ENCODE measurements at regions not wholly inside any gene's neighbourhood (a gene's known extent, or its start where the extent isn't known, plus 50 kb on each side); places are given as distances from the start of the nearest gene placed in this dataset.
"Not testable (repeated sequence)": the region's sequence is repeated elsewhere in the genome, so short reads cannot be mapped to it uniquely, and the experiment has no call there.

- Histone ChIP-seq H3K4me1 (replicated peaks) (no peaks in the 10 kb centered on the region), H3K27me3 (replicated peaks) (no peaks in the 10 kb centered on the region), H3K27ac (no peak overlapping the region), H3K4me3 (no peak overlapping the region), H3K36me3 (no peaks in the 10 kb centered on the region), H3K9me3 (replicated peaks) (no peaks in the 10 kb centered on the region)
- DNase-seq (ENCODE audit: low read depth in 1 of 2, low spot score in 2 of 2): no peak
Observed at GRCh38 chr12:125351788-125352187, 286.6 kb downstream of the AACS start.

- not testable (repeated sequence) for H3K4me3 ChIP-seq; H3K4me1 ChIP-seq (replicated peaks); H3K27me3 ChIP-seq (replicated peaks); H3K36me3 ChIP-seq; H3K9me3 ChIP-seq (replicated peaks); H3K27ac ChIP-seq; DNase-seq (ENCODE audit: low read depth in 1 of 2, low spot score in 2 of 2)
Observed at GRCh38 chr12:125353002-125353401, 287.8 kb downstream of the AACS start.

- Histone ChIP-seq H3K4me1 (replicated peaks) (no peaks in the 10 kb centered on the region), H3K9me3 (replicated peaks) (no peaks in the 10 kb centered on the region), H3K4me3 (no peak overlapping the region), H3K36me3 (no peaks in the 10 kb centered on the region), H3K27me3 (replicated peaks) (no peaks in the 10 kb centered on the region), H3K27ac (no peak overlapping the region)
- DNase-seq (ENCODE audit: low read depth in 1 of 2, low spot score in 2 of 2): no peak
Observed at GRCh38 chr12:125353871-125354270, 288.6 kb downstream of the AACS start.

GRCh38 chr12:125355614-125356013 is 290.4 kb downstream of the AACS start:
- Histone ChIP-seq H3K9me3 (replicated peaks) (no peaks in the 10 kb centered on the region), H3K4me1 (replicated peaks) (no peaks in the 10 kb centered on the region), H3K27ac (no peak overlapping the region), H3K4me3 (no peak overlapping the region), H3K36me3 (no peaks in the 10 kb centered on the region), H3K27me3 (replicated peaks) (no peaks in the 10 kb centered on the region)
- no peak for DNase-seq (ENCODE audit: low read depth in 1 of 2, low spot score in 2 of 2)

DNA sequence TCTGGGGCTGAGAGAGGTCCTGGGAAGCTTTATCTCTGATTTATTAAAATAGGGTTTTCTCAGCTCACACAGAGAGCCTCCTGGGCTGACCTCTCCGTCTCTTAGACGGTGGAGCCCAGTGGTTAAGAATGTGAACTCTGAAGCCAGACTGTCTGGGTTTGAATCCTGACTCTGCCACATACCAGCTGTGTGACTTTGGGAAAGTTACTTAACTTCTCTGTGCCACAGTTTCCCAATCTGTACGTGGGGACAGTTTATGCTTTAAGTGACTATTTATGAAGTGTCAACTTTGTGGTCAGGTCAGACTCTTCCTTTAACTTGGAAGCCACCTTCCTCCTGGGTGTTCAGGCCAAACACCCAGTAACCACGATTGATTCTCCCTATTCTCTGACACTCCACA is 290.9 kb downstream of the AACS start:
- H3K27ac ChIP-seq: no peak overlapping the region
- H3K9me3 ChIP-seq (replicated peaks): no peaks in the 10 kb centered on the region
- DNase-seq (ENCODE audit: low read depth in 1 of 2, low spot score in 2 of 2): no peak
- H3K27me3 ChIP-seq (replicated peaks): no peaks in the 10 kb centered on the region
- no peak overlapping the region for H3K4me3 ChIP-seq
- H3K4me1 ChIP-seq (replicated peaks): no peaks in the 10 kb centered on the region
- no peaks in the 10 kb centered on the region for H3K36me3 ChIP-seq

GRCh38 chr12:125357561-125357960 is 292.3 kb downstream of the AACS start:
- H3K27me3 ChIP-seq (replicated peaks): no peaks in the 10 kb centered on the region
- H3K9me3 ChIP-seq (replicated peaks): no peaks in the 10 kb centered on the region
- H3K36me3 ChIP-seq: no peaks in the 10 kb centered on the region
- DNase-seq (ENCODE audit: low read depth in 1 of 2, low spot score in 2 of 2): no peak
- no peak overlapping the region for H3K4me3 ChIP-seq
- H3K4me1 ChIP-seq (replicated peaks): no peaks in the 10 kb centered on the region
- no peak overlapping the region for H3K27ac ChIP-seq

DNA sequence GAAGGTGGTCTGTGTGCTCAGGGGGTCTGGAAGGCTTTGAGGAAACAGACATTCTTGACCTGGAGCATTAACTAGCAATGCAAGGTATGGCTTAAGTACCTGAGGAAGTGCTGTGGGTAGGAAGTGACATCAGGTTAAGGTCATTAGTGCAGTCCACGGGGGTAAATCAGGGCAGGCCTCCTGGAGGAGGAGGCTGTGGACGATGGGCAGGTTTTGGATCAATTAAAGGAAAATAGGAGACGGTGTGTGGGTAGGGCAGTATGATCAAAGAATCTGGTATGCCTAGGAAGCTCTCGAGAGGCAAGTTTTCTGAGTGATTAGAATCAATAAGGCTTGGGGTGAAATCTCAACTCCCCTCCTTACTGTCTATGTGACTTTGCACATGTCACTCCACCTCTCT is 295.3 kb downstream of the AACS start:
- Histone ChIP-seq H3K27ac (no peak overlapping the region), H3K4me3 (no peak overlapping the region), H3K4me1 (replicated peaks) (no peaks in the 10 kb centered on the region), H3K9me3 (replicated peaks) (no peaks in the 10 kb centered on the region), H3K27me3 (replicated peaks) (no peaks in the 10 kb centered on the region), H3K36me3 (no peaks in the 10 kb centered on the region)
- no peak for DNase-seq (ENCODE audit: low read depth in 1 of 2, low spot score in 2 of 2)

GRCh38 chr12:125371033-125371432 is 305.8 kb downstream of the AACS start:
- Histone ChIP-seq H3K36me3 (no peaks in the 10 kb centered on the region), H3K27me3 (replicated peaks) (no peaks in the 10 kb centered on the region; the same call in 1 of the 2 replicates), H3K4me1 (replicated peaks) (no peaks in the 10 kb centered on the region), H3K4me3 (no peak overlapping the region), H3K27ac (no peak overlapping the region), H3K9me3 (replicated peaks) (no peaks in the 10 kb centered on the region)
- no peak for DNase-seq (ENCODE audit: low read depth in 1 of 2, low spot score in 2 of 2)

DNA sequence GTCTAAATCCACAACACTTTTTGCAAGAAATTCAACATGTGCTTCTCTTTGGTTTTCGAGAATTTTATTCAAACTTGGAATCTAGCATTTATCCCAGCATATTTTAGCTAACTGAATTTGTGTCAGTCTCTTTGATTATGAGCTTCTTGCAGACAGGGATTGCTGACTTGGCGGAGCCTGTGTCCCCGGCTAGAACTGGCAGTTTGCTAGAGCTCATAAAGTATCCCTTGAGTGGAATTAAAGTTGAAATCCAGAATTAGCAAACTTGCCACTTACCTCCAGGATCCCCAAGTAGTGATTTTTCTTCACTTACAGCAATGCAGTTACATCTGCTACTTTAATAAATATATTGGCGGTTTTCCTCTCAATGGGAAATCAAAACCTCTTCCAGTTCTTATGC is 306.9 kb downstream of the AACS start:
- Histone ChIP-seq H3K4me1 (replicated peaks) (no peaks in the 10 kb centered on the region), H3K27me3 (replicated peaks) (no peaks in the 10 kb centered on the region; the same call in 1 of the 2 replicates), H3K9me3 (replicated peaks) (no peaks in the 10 kb centered on the region), H3K27ac (no peak overlapping the region), H3K36me3 (no peaks in the 10 kb centered on the region), H3K4me3 (no peak overlapping the region)
- no peak for DNase-seq (ENCODE audit: low read depth in 1 of 2, low spot score in 2 of 2)

DNA sequence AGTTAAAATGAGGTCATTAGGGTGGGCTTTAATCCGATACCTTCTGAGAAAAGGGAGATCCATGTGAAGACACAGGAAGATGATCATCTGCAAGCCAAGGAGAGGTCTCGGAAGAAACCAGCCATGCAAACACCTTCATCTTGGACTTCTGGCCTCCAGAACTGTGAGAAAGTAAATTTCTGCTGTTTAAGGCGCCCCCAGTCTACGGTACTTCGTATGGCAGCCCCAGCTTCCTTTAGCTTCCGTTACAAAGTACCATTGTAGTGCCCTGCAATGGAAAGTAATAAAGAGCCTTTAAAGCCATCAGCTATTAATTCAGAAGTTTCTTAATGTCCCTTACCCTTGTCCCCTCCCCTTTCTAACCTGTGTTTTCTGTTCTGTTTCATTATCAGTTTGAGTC is 308.1 kb downstream of the AACS start:
- Histone ChIP-seq H3K9me3 (replicated peaks) (no peaks in the 10 kb centered on the region), H3K36me3 (no peaks in the 10 kb centered on the region), H3K4me1 (replicated peaks) (no peaks in the 10 kb centered on the region), H3K27me3 (replicated peaks) (no peaks in the 10 kb centered on the region; the same call in 1 of the 2 replicates), H3K27ac (no peak overlapping the region), H3K4me3 (no peak overlapping the region)
- DNase-seq (ENCODE audit: low read depth in 1 of 2, low spot score in 2 of 2): no peak

- no peaks in the 10 kb centered on the region for H3K9me3 ChIP-seq (replicated peaks)
- no peaks in the 10 kb centered on the region; the same call in 1 of the 2 replicates for H3K27me3 ChIP-seq (replicated peaks)
- H3K36me3 ChIP-seq: no peaks in the 10 kb centered on the region
- H3K27ac ChIP-seq: no peak overlapping the region
- H3K4me3 ChIP-seq: no peak overlapping the region
- no peak for DNase-seq (ENCODE audit: low read depth in 1 of 2, low spot score in 2 of 2)
- no peaks in the 10 kb centered on the region for H3K4me1 ChIP-seq (replicated peaks)
Observed at GRCh38 chr12:125376422-125376821, 311.2 kb downstream of the AACS start.

- H3K4me1 ChIP-seq (replicated peaks): no peaks in the 10 kb centered on the region
- no peaks in the 10 kb centered on the region for H3K9me3 ChIP-seq (replicated peaks)
- no peak overlapping the region for H3K27ac ChIP-seq
- H3K4me3 ChIP-seq: no peak overlapping the region
- no peak for DNase-seq (ENCODE audit: low read depth in 1 of 2, low spot score in 2 of 2)
- H3K27me3 ChIP-seq (replicated peaks): no peaks in the 10 kb centered on the region; the same call in 1 of the 2 replicates
- no peaks in the 10 kb centered on the region for H3K36me3 ChIP-seq
Observed at GRCh38 chr12:125377093-125377492, 311.9 kb downstream of the AACS start.

- no peaks in the 10 kb centered on the region for H3K27me3 ChIP-seq (replicated peaks)
- H3K36me3 ChIP-seq: no peaks in the 10 kb centered on the region
- no peaks in the 10 kb centered on the region for H3K4me1 ChIP-seq (replicated peaks)
- no peak overlapping the region for H3K27ac ChIP-seq
- no peaks in the 10 kb centered on the region for H3K9me3 ChIP-seq (replicated peaks)
- DNase-seq (ENCODE audit: low read depth in 1 of 2, low spot score in 2 of 2): no peak
- no peak overlapping the region for H3K4me3 ChIP-seq
Observed at GRCh38 chr12:125381373-125381772, 316.1 kb downstream of the AACS start.

DNA sequence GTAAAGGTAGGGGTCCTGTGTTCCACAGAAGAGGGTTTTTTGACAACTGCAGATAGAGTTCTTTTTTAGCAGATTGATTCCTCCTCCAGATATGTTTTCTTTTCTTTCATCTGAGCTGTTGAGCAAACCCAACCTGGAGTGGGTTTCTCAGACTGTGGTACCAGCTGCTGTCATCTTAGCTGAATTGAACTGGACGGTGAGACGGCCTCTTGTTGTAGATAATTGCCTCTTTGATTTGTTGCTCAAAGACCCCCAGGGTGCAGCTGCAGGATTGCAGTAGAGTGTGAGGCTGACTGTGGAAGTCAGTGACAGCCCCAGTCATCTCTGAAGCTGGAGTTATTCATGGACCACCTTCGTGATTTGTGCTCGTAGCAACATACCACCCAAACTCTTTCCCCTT is 317.7 kb downstream of the AACS start:
- no peaks in the 10 kb centered on the region for H3K9me3 ChIP-seq (replicated peaks)
- no peak for DNase-seq (ENCODE audit: low read depth in 1 of 2, low spot score in 2 of 2)
- H3K36me3 ChIP-seq: no peaks in the 10 kb centered on the region
- no peaks in the 10 kb centered on the region for H3K4me1 ChIP-seq (replicated peaks)
- H3K27ac ChIP-seq: no peak overlapping the region
- H3K27me3 ChIP-seq (replicated peaks): no peaks in the 10 kb centered on the region
- H3K4me3 ChIP-seq: no peak overlapping the region

- H3K4me1 ChIP-seq (replicated peaks): no peaks in the 10 kb centered on the region
- DNase-seq (ENCODE audit: low read depth in 1 of 2, low spot score in 2 of 2): no peak
- H3K27ac ChIP-seq: no peak overlapping the region
- no peaks in the 10 kb centered on the region for H3K9me3 ChIP-seq (replicated peaks)
- H3K4me3 ChIP-seq: no peak overlapping the region
- H3K36me3 ChIP-seq: no peaks in the 10 kb centered on the region
- H3K27me3 ChIP-seq (replicated peaks): no peaks in the 10 kb centered on the region
Observed at GRCh38 chr12:125386652-125387051, 321.4 kb downstream of the AACS start.
